Retinal pigment epithelial cell (primary cell): ENCODE measurements at regions not wholly inside any gene's neighbourhood (a gene's known extent, or its start where the extent isn't known, plus 50 kb on each side); places are given as distances from the start of the nearest gene placed in this dataset.

ENCODE experiments used
- DNase-seq: peaks from one replicate; pipeline ENCODE4 v3.0.0-alpha.2; 2010; ENCODE audit warnings: low read depth
- H3K4me3 ChIP-seq: 2 replicates; pipeline ENCODE4 v1.5.1; 2011; ENCODE audit warnings: mild to moderate bottlenecking, low read length, control low read depth, moderate library complexity
- TF ChIP-seq, protein P1 (sequence below): conservative IDR thresholded peaks from 2 replicates; pipeline ENCODE4 v1.5.1; 2011; ENCODE audit warnings: low read depth, low read length, control low read depth, inconsistent platforms

- no peak for DNase-seq
These were observed 197.8 kb downstream of the CD83 start for GRCh38 chr6:14315353-14315752.

GRCh38 chr6:14316651-14317386, 199.2 kb downstream of the CD83 start:
- no peak overlapping the region for H3K4me3 ChIP-seq
- TF ChIP-seq, protein P1, sequence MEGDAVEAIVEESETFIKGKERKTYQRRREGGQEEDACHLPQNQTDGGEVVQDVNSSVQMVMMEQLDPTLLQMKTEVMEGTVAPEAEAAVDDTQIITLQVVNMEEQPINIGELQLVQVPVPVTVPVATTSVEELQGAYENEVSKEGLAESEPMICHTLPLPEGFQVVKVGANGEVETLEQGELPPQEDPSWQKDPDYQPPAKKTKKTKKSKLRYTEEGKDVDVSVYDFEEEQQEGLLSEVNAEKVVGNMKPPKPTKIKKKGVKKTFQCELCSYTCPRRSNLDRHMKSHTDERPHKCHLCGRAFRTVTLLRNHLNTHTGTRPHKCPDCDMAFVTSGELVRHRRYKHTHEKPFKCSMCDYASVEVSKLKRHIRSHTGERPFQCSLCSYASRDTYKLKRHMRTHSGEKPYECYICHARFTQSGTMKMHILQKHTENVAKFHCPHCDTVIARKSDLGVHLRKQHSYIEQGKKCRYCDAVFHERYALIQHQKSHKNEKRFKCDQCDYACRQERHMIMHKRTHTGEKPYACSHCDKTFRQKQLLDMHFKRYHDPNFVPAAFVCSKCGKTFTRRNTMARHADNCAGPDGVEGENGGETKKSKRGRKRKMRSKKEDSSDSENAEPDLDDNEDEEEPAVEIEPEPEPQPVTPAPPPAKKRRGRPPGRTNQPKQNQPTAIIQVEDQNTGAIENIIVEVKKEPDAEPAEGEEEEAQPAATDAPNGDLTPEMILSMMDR, result no peak
- no peak for DNase-seq

More at GRCh38 chr6:14315353-14315752, 197.8 kb downstream of the CD83 start:
- no peak overlapping the region for H3K4me3 ChIP-seq
- TF ChIP-seq, protein P1, result no peak

DNA sequence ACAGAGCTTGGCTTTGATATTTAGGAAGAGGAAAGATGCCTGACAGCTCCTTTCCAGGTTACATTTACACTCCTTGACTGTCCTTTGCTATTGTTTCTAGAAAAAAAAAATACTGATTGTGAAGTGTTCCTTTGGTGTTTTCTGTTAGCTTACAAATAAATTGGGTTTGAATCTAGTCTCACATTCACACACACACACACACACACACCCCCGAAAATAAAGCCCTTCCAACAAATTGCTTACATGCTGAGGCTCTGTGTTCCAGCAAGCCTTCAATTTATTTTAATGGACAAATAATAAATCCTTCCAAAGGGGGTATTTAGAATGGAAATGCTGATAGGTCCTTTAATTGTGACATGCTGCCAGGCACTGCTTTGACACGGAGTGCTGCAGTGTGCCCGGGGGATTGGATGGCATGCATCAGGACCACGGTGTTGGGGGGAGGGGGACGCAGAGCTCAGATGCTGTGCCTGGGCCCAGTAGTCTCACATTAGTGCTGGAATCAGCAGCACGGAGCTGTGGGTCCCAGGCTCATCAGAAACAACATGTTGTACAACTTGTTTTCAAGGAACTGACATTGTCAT, 199.9 kb downstream of the CD83 start:
- no peak for DNase-seq
- TF ChIP-seq, protein P1, result no peak

DNA sequence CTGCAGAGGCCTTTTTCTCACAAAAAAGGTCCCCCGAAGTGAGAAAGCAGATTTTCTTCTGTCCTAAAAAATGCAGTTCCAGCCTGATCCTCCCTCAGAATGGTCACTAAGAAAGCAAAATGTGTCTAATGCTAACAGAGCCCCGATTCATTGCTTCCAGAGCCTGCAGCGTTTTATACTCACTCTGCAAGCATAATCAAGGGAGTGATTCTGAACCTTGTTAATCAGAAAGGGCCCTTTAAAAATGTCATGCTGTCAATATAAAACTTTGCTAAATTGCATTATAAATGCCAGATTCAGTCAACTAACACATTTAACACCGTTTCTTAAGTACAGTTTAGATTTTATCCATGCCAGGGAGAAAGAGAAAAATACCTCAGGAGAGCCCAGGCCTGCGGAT, 202.8 kb downstream of the CD83 start:
- TF ChIP-seq, protein P1, result no peak
- no peak overlapping the region for H3K4me3 ChIP-seq
- no peak for DNase-seq

More for the DNA sequence above, 199.9 kb downstream of the CD83 start:
- no peak overlapping the region for H3K4me3 ChIP-seq

DNA sequence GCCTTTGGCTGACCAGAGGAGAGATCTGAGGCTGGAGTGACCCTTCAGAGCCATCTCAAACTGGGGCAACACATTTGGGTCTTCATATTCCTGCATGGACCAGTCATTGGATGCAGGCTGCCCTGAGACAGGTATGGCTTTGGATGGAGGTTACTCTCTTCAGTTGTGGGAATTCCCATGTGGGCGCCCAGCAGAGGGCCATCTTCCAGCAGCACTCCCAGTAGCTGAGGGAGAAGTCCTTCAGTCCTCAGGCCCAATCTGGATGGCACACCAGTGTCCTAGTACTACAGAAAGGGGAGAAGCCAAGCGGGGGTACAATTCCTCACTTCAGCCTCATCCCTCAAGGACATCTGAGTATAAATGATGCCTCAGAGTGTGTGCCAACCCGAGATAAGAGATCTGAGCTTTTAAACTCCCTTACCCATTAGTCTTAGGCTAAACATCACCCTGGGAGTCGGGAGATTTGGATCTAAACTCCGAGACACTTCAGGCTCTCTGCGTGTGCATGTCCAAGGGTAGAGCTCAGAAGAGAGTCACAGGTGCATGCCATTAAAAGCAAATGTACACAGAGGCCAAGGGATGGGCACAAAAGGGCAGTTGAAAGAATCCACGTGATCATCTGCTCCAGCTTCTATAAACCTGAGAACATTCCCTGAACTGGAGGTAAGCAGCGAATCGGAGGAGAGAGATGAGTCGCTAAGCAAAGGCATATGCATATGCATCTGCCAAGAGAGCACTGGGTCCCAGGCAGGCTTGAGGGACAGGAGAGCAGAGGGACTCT, 204.6 kb downstream of the CD83 start:
- TF ChIP-seq, protein P1, result peak; percentile 11
- H3K4me3 ChIP-seq, result no peak overlapping the region
- no peak for DNase-seq

DNA sequence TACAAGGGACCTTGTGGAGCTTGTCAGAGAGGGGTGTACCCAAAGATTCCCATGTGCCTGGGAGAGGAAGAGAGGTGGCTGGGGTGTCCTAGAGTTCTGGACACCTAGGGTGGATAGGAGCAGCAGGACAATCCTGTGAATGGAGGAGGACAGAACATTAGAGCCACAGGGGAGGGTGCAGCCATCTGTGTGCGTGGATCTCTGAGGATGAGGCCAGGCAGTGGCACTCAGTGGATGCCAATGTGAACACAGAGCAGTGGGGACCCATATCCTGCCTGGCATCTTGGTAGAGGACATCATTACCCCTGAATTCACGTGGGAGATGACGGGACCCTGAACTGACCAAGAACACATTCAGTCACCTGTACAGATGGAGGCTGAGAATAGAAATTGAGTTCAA, 205.3 kb downstream of the CD83 start:
- no peak overlapping the region for H3K4me3 ChIP-seq
- no peak for DNase-seq
- TF ChIP-seq, protein P1, result no peak

DNA sequence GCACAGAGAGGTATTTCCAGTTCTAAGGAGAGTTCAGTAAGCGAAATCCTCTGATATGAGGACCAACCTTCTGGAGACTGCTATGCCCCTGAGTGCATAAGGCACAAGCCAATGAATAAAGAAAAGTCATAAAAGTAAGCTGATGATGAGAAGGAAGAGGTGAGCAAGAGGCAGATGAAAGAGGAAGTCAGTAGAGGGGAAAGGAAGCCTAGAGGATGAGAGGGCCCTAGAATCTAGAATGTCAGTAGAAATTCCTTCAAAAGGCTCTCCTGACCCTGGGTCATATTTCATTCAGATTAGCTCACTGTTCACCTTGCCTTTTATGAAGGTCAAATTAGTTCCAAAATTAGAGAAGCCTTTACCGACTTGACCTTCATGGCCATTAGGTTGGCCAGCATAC, 209.2 kb downstream of the CD83 start:
- H3K4me3 ChIP-seq, result no peak overlapping the region
- no peak for DNase-seq
- TF ChIP-seq, protein P1, result no peak
